K562 (cell line): ENCODE measurements at regions not wholly inside any gene's neighbourhood (a gene's known extent, or its start where the extent isn't known, plus 50 kb on each side); places are given as distances from the start of the nearest gene placed in this dataset.

Experiments used
- ARNT ChIP-seq, 2 experiments: fragments of 450-650 bp; IDR thresholded peaks; 2 replicates each; pipeline ENCODE4 v1.6.1; 2016; ENCODE audit warnings: mild to moderate bottlenecking in 1 of 2
- CBFB ChIP-seq: sonication (generic); formaldehyde crosslinking; IDR thresholded peaks from 2 replicates; pipeline ENCODE4 v1.4.0; 2020; ENCODE audit warnings: mild to moderate bottlenecking, missing genetic modification reagents
- MEF2A ChIP-seq: IDR thresholded peaks from 2 replicates; pipeline ENCODE4 v1.6.1; 2011; ENCODE audit warnings: low read depth, mild to moderate bottlenecking, low read length, moderate library complexity; ENCODE audit not compliant: control insufficient read depth
- NELFE ChIP-seq: IDR thresholded peaks from 2 replicates; pipeline ENCODE4 v1.6.1; 2011; ENCODE audit warnings: mild to moderate bottlenecking; ENCODE audit not compliant: insufficient read depth, insufficient read length
- NFATC3 ChIP-seq: fragments of 450-650 bp; IDR thresholded peaks from 2 replicates; pipeline ENCODE4 v1.6.1; 2017; ENCODE audit warnings: mild to moderate bottlenecking
- RBM14 ChIP-seq: fragments of 200-400 bp; formaldehyde crosslinking; IDR thresholded peaks from 2 replicates; pipeline ENCODE4 v1.6.1; 2018; ENCODE audit warnings: low read depth, mild to moderate bottlenecking, low read length, moderate library complexity, borderline replicate concordance; ENCODE audit not compliant: insufficient read depth
- RFX7 ChIP-seq: fragments of 250-450 bp; sonication (Bioruptor Pico); IDR thresholded peaks from 2 replicates; pipeline ENCODE4 v1.5.1; 2021; ENCODE audit warnings: mild to moderate bottlenecking
- UBTF ChIP-seq, 2 experiments: IDR thresholded peaks; 2 replicates each; pipeline ENCODE4 v1.6.1; 2012; ENCODE audit warnings: improper control_type of control experiment in 2 of 2, low read depth in 2 of 2, low read length in 2 of 2, borderline replicate concordance in 1 of 2
- ZHX1 ChIP-seq: fragments of 150-350 bp; conservative IDR thresholded peaks from 2 replicates; pipeline ENCODE4 v1.6.1; 2014; ENCODE audit warnings: low read length
- ZNF165 ChIP-seq: fragments of 250-450 bp; sonication (Bioruptor Pico); IDR thresholded peaks from 2 replicates; pipeline ENCODE4 v1.4.0; 2020; ENCODE audit warnings: borderline replicate concordance
- ZNF280A ChIP-seq: fragments of 450-650 bp; IDR thresholded peaks from 2 replicates; pipeline ENCODE4 v1.6.1; 2018; ENCODE audit warnings: mild to moderate bottlenecking, low read depth; ENCODE audit not compliant: partially characterized antibody

GRCh38 chr4:186798951-186799659, 75.4 kb upstream of the FAT1 start (continued):
- no peak for TF ChIP-seq ZNF280A
- TF ChIP-seq ZNF165 (CRISPR knock-in tag) = no peak
- TF ChIP-seq NELFE = no peak
- no peak for TF ChIP-seq CBFB
- no peak for TF ChIP-seq RBM14
- TF ChIP-seq UBTF (IDR thresholded peaks at IDR 0.05; ENCODE audit: borderline replicate concordance in 1 of 2, low read depth in 2 of 2, low read length in 2 of 2) = no peak
- TF ChIP-seq ARNT (IDR thresholded peaks at IDR 0.05) = no peak
- TF ChIP-seq RFX7 (CRISPR knock-in tag) = no peak
- no peak for TF ChIP-seq ZHX1
- TF ChIP-seq MEF2A = no peak
- no peak for TF ChIP-seq NFATC3
